HG03066 (cell line): ENCODE measurements at regions not wholly inside any gene's neighbourhood (a gene's known extent, or its start where the extent isn't known, plus 50 kb on each side); places are given as distances from the start of the nearest gene placed in this dataset.
A peak's percentile ranks its signal among the peaks of the same experiment; 100 is the strongest.

ENCODE experiments used
- ATAC-seq: cut with Tn5 transposase; IDR thresholded peaks from one replicate; pipeline ENCODE4 v1.9.1; 2021; ENCODE audit warnings: low read depth; ENCODE audit not compliant: unreplicated experiment

- no peak for ATAC-seq
These were observed 205.5 kb downstream of the NDFIP2 start for GRCh38 chr13:79686441-79686840.

GRCh38 chr13:79684371-79684770 lies 203.4 kb downstream of the NDFIP2 start:
- ATAC-seq: no peak

GRCh38 chr13:79682164-79682563 lies 201.2 kb downstream of the NDFIP2 start:
- no peak for ATAC-seq

- ATAC-seq: no peak
These were observed 200.1 kb downstream of the NDFIP2 start for GRCh38 chr13:79681069-79681468.

- ATAC-seq: no peak
These were observed 199.5 kb downstream of the NDFIP2 start for GRCh38 chr13:79680485-79680884.

GRCh38 chr13:79679334-79679733 lies 198.4 kb downstream of the NDFIP2 start:
- ATAC-seq: peak; percentile 78

- no peak for ATAC-seq
These were observed 197.1 kb downstream of the NDFIP2 start for GRCh38 chr13:79678100-79678499.

GRCh38 chr13:79675931-79676660 lies 195.1 kb downstream of the NDFIP2 start:
- ATAC-seq: no peak

GRCh38 chr13:79674765-79675515 lies 194.0 kb downstream of the NDFIP2 start:
- no peak for ATAC-seq

- no peak for ATAC-seq
These were observed 193.0 kb downstream of the NDFIP2 start for GRCh38 chr13:79673993-79674377.

- ATAC-seq: no peak
These were observed 192.5 kb downstream of the NDFIP2 start for GRCh38 chr13:79673310-79673992.

- no peak for ATAC-seq
These were observed 190.5 kb downstream of the NDFIP2 start for GRCh38 chr13:79671420-79671819.

- ATAC-seq: no peak
These were observed 187.3 kb downstream of the NDFIP2 start for GRCh38 chr13:79668201-79668752.

- no peak for ATAC-seq
These were observed 186.8 kb downstream of the NDFIP2 start for GRCh38 chr13:79667771-79668170.

- no peak for ATAC-seq
These were observed 183.2 kb downstream of the NDFIP2 start for GRCh38 chr13:79663977-79664636.

- ATAC-seq: no peak
These were observed 182.5 kb downstream of the NDFIP2 start for GRCh38 chr13:79663435-79663834.

- no peak for ATAC-seq
These were observed 181.9 kb downstream of the NDFIP2 start for GRCh38 chr13:79662882-79663281.

- peak; percentile 71 for ATAC-seq
These were observed 179.4 kb downstream of the NDFIP2 start for GRCh38 chr13:79660361-79660760.

- no peak for ATAC-seq
These were observed 178.2 kb downstream of the NDFIP2 start for GRCh38 chr13:79659121-79659521.

GRCh38 chr13:79658333-79658975 lies 177.5 kb downstream of the NDFIP2 start:
- ATAC-seq: no peak
